IMR-90 (cell line): ENCODE measurements at regions not wholly inside any gene's neighbourhood (a gene's known extent, or its start where the extent isn't known, plus 50 kb on each side); places are given as distances from the start of the nearest gene placed in this dataset.

Experiments used
- ATAC-seq: fragments of 200-7000 bp; cut with Tn5 transposase; 2 replicates; pipeline ENCODE4 v1.9.1; 2020; ENCODE audit warnings: low read depth, mild to moderate bottlenecking, moderate library complexity
- BruUV-seq: library from RNA; stranded (reverse); fragments of 400-500 nt; replicated peaks from 2 replicates; lab custom pipeline; 2021; lab: Mats Ljungman, UMichigan
- CTCF ChIA-PET: fragments of 300-600 bp; formaldehyde crosslinking; extraction: SDS; loops from one replicate; lab custom pipeline; 2021; ENCODE audit warnings: antibody characterized with exemption; lab: Yijun Ruan, JAX
- POLR2A ChIA-PET: fragments of 300-600 bp; sonication (Branson Sonifier 250); formaldehyde crosslinking; loops from one replicate; lab custom pipeline; 2022; ENCODE audit warnings: antibody characterized with exemption; ENCODE audit not compliant: unreplicated experiment; lab: Charles Lee
- DNase-seq: peaks from one replicate; pipeline ENCODE4 v3.0.0; 2013
- H2AFZ ChIP-seq: replicated peaks from 2 replicates; pipeline ENCODE3; 2013; ENCODE audit warnings: low read length, mild to moderate bottlenecking; ENCODE audit not compliant: poor library complexity
- H2AK5ac ChIP-seq: 2 replicates; pipeline ENCODE4 v1.6.1; 2013; ENCODE audit warnings: low read depth, low read length, inconsistent platforms
- H2AK9ac ChIP-seq: replicated peaks from 2 replicates; pipeline ENCODE3; 2013; ENCODE audit warnings: mild to moderate bottlenecking, low read depth, low read length, moderate library complexity; ENCODE audit not compliant: poor library complexity
- H2BK120ac ChIP-seq: 2 replicates; pipeline ENCODE4 v1.6.1; 2013; ENCODE audit warnings: low read depth, low read length, inconsistent platforms
- H2BK15ac ChIP-seq: 3 replicates; pipeline ENCODE4 v1.6.1; 2013; ENCODE audit warnings: low read depth, low read length, inconsistent platforms
- H2BK20ac ChIP-seq: 2 replicates; pipeline ENCODE4 v1.6.1; 2013; ENCODE audit warnings: low read depth, mild to moderate bottlenecking, inconsistent platforms, low read length, moderate library complexity
- H2BK5ac ChIP-seq: 2 replicates; pipeline ENCODE4 v1.6.1; 2013; ENCODE audit warnings: mild to moderate bottlenecking, low read depth, low read length, inconsistent platforms; ENCODE audit not compliant: poor library complexity, severe bottlenecking
- H3K14ac ChIP-seq: replicated peaks from 2 replicates; pipeline ENCODE4 v1.6.1; 2013; ENCODE audit warnings: low read depth, low read length, inconsistent platforms
- H3K18ac ChIP-seq: 2 replicates; pipeline ENCODE4 v1.6.1; 2013; ENCODE audit warnings: low read depth, low read length, control low read depth
- H3K23ac ChIP-seq: 2 replicates; pipeline ENCODE4 v1.6.1; 2013; ENCODE audit warnings: low read depth, low read length, inconsistent platforms
- H3K27ac ChIP-seq: 2 replicates; pipeline ENCODE4 v1.5.1; 2013; ENCODE audit warnings: mild to moderate bottlenecking, control low read depth, low read length; ENCODE audit not compliant: insufficient read depth
- H3K27me3 ChIP-seq: 2 replicates; pipeline ENCODE4 v1.6.1; 2013; ENCODE audit warnings: low read length; ENCODE audit not compliant: control insufficient read depth, insufficient read depth
- H3K36me3 ChIP-seq: 2 replicates; pipeline ENCODE4 v1.6.1; 2013; ENCODE audit warnings: low read length, mixed read lengths; ENCODE audit not compliant: control insufficient read depth, insufficient read depth
- H3K4ac ChIP-seq: 2 replicates; pipeline ENCODE4 v1.6.1; 2013; ENCODE audit warnings: low read depth, low read length, inconsistent platforms
- H3K4me1 ChIP-seq: 2 replicates; pipeline ENCODE4 v1.6.1; 2013; ENCODE audit warnings: low read length, mixed read lengths; ENCODE audit not compliant: control insufficient read depth, insufficient read depth
- H3K4me2 ChIP-seq: 2 replicates; pipeline ENCODE4 v1.6.1; 2013; ENCODE audit warnings: low read depth, mild to moderate bottlenecking, control low read depth, low read length, moderate library complexity
- H3K4me3 ChIP-seq: 2 replicates; pipeline ENCODE4 v1.5.1; 2013; ENCODE audit warnings: low read depth, mild to moderate bottlenecking, control low read depth, low read length, moderate library complexity; ENCODE audit not compliant: insufficient read depth
- H3K56ac ChIP-seq: 2 replicates; pipeline ENCODE4 v1.6.1; 2013; ENCODE audit warnings: low read length, inconsistent platforms; ENCODE audit not compliant: insufficient read depth; ENCODE audit errors: extremely low read depth
- H3K79me1 ChIP-seq, 2 experiments: 2 replicates each; pipeline ENCODE4 v1.6.1; 2013; ENCODE audit warnings: low read length in 2 of 2, inconsistent platforms in 1 of 2, low read depth in 1 of 2
- H3K9ac ChIP-seq: 2 replicates; pipeline ENCODE4 v1.6.1; 2013; ENCODE audit warnings: low read depth, low read length, control low read depth
- H3K9me1 ChIP-seq: 2 replicates; pipeline ENCODE4 v1.6.1; 2013; ENCODE audit warnings: low read length, inconsistent platforms; ENCODE audit not compliant: insufficient read depth
- H3K9me3 ChIP-seq: 2 replicates; pipeline ENCODE4 v1.6.1; 2013; ENCODE audit warnings: low read length; ENCODE audit not compliant: control insufficient read depth, insufficient read depth
- H4K20me1 ChIP-seq: 2 replicates; pipeline ENCODE4 v1.6.1; 2013; ENCODE audit warnings: low read length, inconsistent platforms; ENCODE audit not compliant: insufficient read depth
- H4K5ac ChIP-seq: 2 replicates; pipeline ENCODE4 v1.6.1; 2013; ENCODE audit warnings: mild to moderate bottlenecking, low read depth, low read length, control low read depth
- H4K8ac ChIP-seq, 2 experiments: 2 replicates each; pipeline ENCODE4 v1.6.1; 2013; ENCODE audit warnings: low read depth in 2 of 2, low read length in 2 of 2, control low read depth in 1 of 2, inconsistent platforms in 1 of 2
- H4K91ac ChIP-seq: 2 replicates; pipeline ENCODE4 v1.6.1; 2013; ENCODE audit warnings: low read depth, low read length, inconsistent platforms; ENCODE audit not compliant: insufficient read depth
- BHLHE40 ChIP-seq: fragments of 150-350 bp; IDR thresholded peaks from 2 replicates; pipeline ENCODE4 v1.6.1; 2016; ENCODE audit warnings: mild to moderate bottlenecking, low read depth, low read length
- CEBPB ChIP-seq: IDR thresholded peaks from 2 replicates; pipeline ENCODE4 v1.6.1; 2012; ENCODE audit warnings: low read depth, low read length, improper control_type of control experiment
- CHD1 ChIP-seq: IDR thresholded peaks from 2 replicates; pipeline ENCODE4 v1.6.1; 2012; ENCODE audit warnings: low read depth, low read length, improper control_type of control experiment
- FOS ChIP-seq: fragments of 150-350 bp; IDR thresholded peaks from 2 replicates; pipeline ENCODE4 v1.6.1; 2016; ENCODE audit warnings: low read depth, low read length
- MAFK ChIP-seq: IDR thresholded peaks from 2 replicates; pipeline ENCODE4 v1.6.1; 2012; ENCODE audit warnings: low read depth, low read length, improper control_type of control experiment
- MXI1 ChIP-seq: IDR thresholded peaks from 2 replicates; pipeline ENCODE4 v1.6.1; 2012; ENCODE audit warnings: low read depth, mild to moderate bottlenecking, low read length, moderate library complexity, borderline replicate concordance
- NFE2L2 ChIP-seq: fragments of 150-350 bp; IDR thresholded peaks from 2 replicates; pipeline ENCODE4 v1.6.1; 2016; ENCODE audit warnings: low read depth, mild to moderate bottlenecking, low read length
- RAD21 ChIP-seq: IDR thresholded peaks from 2 replicates; pipeline ENCODE4 v1.6.1; 2012; ENCODE audit warnings: low read length, improper control_type of control experiment
- SMC3 ChIP-seq: fragments of 150-350 bp; IDR thresholded peaks from 2 replicates; pipeline ENCODE4 v1.6.1; 2016; ENCODE audit warnings: low read depth, mild to moderate bottlenecking, antibody characterized with exemption, low read length, moderate library complexity
- WGBS, 2 experiments: methylation state at CpG; one replicate each; pipeline versions ENCODE4 v1.1.5 to v1.1.7; 2013; ENCODE audit warnings: missing lambda C conversion rate in 2 of 2; ENCODE audit not compliant: insufficient read length in 1 of 2; ENCODE audit errors: extremely low coverage in 2 of 2; 5-methylcytosine and 5-hydroxymethylcytosine counted together
- dilution Hi-C: fragments of 300-500 bp; cut with HindIII; formaldehyde crosslinking; loops from one replicate; pipeline ENCODE4 v1.14.3; 2018; ENCODE audit warnings: low sequenced_read_pairs; ENCODE audit not compliant: unreplicated experiment
- in situ Hi-C: fragments of 300-500 bp; cut with MboI; formaldehyde crosslinking; loops from 3 replicates; pipeline ENCODE4 v1.14.3; 2019; ENCODE audit warnings: low sequenced_read_pairs, inconsistent platforms, mixed read lengths
- intact Hi-C: fragments of 100-400 bp; cut with micrococcal nuclease; formaldehyde crosslinking; loops from 2 replicates; pipeline ENCODE4 v1.10.0; 2022
- TF ChIP-seq, protein P1 (sequence below): fragments of 150-350 bp; IDR thresholded peaks from 2 replicates; pipeline ENCODE4 v1.6.1; 2016; ENCODE audit warnings: low read depth, mild to moderate bottlenecking, low read length, moderate library complexity, borderline replicate concordance
- TF ChIP-seq, protein P2 (sequence below): conservative IDR thresholded peaks from 2 replicates; pipeline ENCODE4 v1.5.1; 2012; ENCODE audit warnings: mild to moderate bottlenecking, low read depth, low read length, improper control_type of control experiment

DNA sequence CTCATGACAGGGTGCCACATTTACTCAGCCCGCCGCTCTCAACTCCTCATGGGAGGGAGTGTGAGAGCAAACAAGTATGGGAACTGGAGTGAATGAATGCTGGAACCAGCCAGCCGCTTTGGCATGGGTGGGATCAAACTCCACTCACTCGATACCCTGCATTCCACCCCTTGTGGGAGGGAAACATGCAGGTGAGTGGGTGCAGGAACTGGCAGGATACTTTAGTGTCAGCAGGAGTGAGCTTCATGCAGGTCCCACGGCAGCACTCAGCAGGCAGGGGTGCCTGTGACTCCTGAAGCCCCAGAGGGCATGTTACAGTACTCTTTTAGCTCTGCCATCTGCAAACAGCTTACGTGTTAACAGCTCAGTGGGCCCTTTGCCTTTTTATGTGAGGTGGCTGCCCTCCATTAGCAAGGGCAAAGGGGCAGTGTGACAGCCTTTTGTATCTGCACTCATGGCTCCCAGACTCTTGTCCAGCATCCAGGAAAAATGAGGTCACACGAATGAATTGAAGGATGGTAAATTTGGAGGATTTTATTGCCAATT lies 433.2 kb upstream of the NMUR2 start:
- ChIA-PET POLR2A (no interaction called here), CTCF (interaction anchor here (0.8 kb wide), 1 partner anchor 873 kb away, joined by 3 read pairs; no protein-coding TSS in a partner anchor)
- H2BK15ac ChIP-seq = no peak overlapping the region
- in situ Hi-C loops (no loop called here), intact Hi-C loops (no loop called here), dilution Hi-C loops (no loop called here)
- no peak overlapping the region for H3K27ac ChIP-seq
- no peaks in the 10 kb centered on the region for H3K36me3 ChIP-seq
- no TSS peak for BruUV-seq
- no peak overlapping the region for H3K4me2 ChIP-seq
- no peak overlapping the region for H4K5ac ChIP-seq
- H2BK120ac ChIP-seq = no peak overlapping the region
- H3K9me3 ChIP-seq = peaks cover 12% of the 10 kb centered on the region
- DNase-seq = no peak
- 10% methylated on average over 2 of the region's 7 CpGs; no CpG with 5 or more reads in 1 of the 2 experiments for WGBS, 2 experiments
- H3K9me1 ChIP-seq = no peaks in the 10 kb centered on the region
- no peaks in the 10 kb centered on the region for H3K4me1 ChIP-seq
- H4K91ac ChIP-seq = no peak overlapping the region
- H3K4ac ChIP-seq = no peak overlapping the region
- no peak overlapping the region for H3K9ac ChIP-seq
- H3K18ac ChIP-seq = no peak overlapping the region
- no peak overlapping the region for H2BK20ac ChIP-seq
- no peak overlapping the region for H2AK5ac ChIP-seq
- no peaks in the 10 kb centered on the region for H4K20me1 ChIP-seq
- ATAC-seq = no peak
- no peak overlapping the region for H2AFZ ChIP-seq
- H2BK5ac ChIP-seq = no peak overlapping the region
- no peaks in the 10 kb centered on the region for H3K79me1 ChIP-seq
- H3K4me3 ChIP-seq = no peak overlapping the region
- H4K8ac ChIP-seq = no peak overlapping the region
- no peak overlapping the region for H3K14ac ChIP-seq
- TF ChIP-seq BHLHE40 (no peak), NFE2L2 (no peak), CHD1 (no peak), MAFK (no peak), SMC3 (no peak), CEBPB (no peak), MXI1 (no peak), FOS (no peak), RAD21 (no peak)
- TF ChIP-seq, protein P1, sequence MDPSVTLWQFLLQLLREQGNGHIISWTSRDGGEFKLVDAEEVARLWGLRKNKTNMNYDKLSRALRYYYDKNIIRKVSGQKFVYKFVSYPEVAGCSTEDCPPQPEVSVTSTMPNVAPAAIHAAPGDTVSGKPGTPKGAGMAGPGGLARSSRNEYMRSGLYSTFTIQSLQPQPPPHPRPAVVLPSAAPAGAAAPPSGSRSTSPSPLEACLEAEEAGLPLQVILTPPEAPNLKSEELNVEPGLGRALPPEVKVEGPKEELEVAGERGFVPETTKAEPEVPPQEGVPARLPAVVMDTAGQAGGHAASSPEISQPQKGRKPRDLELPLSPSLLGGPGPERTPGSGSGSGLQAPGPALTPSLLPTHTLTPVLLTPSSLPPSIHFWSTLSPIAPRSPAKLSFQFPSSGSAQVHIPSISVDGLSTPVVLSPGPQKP = no peak
- TF ChIP-seq, protein P2, sequence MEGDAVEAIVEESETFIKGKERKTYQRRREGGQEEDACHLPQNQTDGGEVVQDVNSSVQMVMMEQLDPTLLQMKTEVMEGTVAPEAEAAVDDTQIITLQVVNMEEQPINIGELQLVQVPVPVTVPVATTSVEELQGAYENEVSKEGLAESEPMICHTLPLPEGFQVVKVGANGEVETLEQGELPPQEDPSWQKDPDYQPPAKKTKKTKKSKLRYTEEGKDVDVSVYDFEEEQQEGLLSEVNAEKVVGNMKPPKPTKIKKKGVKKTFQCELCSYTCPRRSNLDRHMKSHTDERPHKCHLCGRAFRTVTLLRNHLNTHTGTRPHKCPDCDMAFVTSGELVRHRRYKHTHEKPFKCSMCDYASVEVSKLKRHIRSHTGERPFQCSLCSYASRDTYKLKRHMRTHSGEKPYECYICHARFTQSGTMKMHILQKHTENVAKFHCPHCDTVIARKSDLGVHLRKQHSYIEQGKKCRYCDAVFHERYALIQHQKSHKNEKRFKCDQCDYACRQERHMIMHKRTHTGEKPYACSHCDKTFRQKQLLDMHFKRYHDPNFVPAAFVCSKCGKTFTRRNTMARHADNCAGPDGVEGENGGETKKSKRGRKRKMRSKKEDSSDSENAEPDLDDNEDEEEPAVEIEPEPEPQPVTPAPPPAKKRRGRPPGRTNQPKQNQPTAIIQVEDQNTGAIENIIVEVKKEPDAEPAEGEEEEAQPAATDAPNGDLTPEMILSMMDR = no peak
- H3K23ac ChIP-seq = no peak overlapping the region
- no peak overlapping the region for H2AK9ac ChIP-seq
- no peak overlapping the region for H3K56ac ChIP-seq
- no peaks in the 10 kb centered on the region for H3K27me3 ChIP-seq
